ENCODE measurements at regions not wholly inside any gene's neighbourhood (a gene's known extent, or its start where the extent isn't known, plus 50 kb on each side); places are given as distances from the start of the nearest gene placed in this dataset.
"Not testable (repeated sequence)": the region's sequence is repeated elsewhere in the genome, so short reads cannot be mapped to it uniquely, and the experiment has no call there.

DNA sequence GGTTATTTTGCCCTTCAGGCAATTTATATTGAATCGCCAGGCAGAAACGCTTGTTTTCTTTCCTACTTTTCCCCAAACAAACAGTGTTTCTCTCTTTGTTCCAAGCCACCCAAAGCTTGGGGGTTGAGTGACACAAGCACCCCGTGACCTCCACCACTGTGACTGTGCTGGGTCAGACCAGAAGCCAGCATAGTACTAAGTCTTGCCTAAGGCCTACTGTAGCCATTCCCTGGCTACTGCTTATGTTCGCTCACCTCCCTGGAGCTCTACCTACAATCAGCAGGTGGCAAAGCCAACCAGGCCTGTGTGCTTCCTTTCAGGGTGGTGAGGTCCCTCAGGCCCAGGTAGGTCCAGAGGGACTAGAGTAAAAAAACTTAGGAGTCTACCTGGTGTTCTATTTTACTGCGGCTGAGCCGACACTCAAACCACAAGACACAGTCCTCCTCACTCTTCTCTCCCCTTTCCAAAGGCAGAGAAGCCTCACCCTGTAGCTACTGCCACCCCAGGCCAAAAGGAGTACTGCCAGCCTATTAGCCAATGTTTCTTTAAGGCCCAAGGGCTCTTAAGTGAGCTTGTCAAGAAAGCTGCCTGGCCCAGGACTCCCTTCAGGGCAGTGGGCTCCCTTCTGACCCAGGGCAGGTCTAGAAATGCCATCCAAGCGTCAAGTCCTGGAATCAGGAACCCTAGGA is 411.8 kb upstream of the MIS18BP1 start:
- TF ChIP-seq CTCF (conservative IDR thresholded peaks at IDR 0.05; ENCODE audit: low read depth, low read length), result peak; percentile 31

DNA sequence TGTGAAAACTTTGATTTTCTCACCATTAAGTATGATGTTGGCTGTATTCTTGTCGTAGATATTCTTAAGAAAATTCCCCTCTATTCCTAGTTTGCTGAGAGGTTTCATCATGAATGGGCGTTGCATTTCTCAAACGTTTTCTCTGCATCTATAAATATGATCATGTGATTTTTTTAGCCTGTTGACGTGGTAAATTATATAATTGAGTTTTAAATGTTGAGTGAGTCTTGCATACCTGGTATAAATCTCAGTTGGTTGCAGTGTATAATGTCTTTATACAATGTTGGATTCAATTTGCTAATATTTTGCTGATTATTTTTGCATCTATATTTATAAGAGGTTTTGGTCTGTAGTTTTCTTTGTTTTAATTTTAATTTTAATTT is 405.9 kb upstream of the MIS18BP1 start:
- no peak for TF ChIP-seq CTCF (conservative IDR thresholded peaks at IDR 0.05; ENCODE audit: low read depth, low read length)
- no peak for DNase-seq (ENCODE audit: low read depth)
- no peak overlapping the region for H3K4me3 ChIP-seq (ENCODE audit: low read length)

More for the DNA sequence above, 411.8 kb upstream of the MIS18BP1 start:
- no peak overlapping the region for H3K4me3 ChIP-seq (ENCODE audit: low read length)
- DNase-seq (ENCODE audit: low read depth), result no peak

GRCh38 chr14:45658226-45658916 is 405.4 kb upstream of the MIS18BP1 start:
- no peak for DNase-seq (ENCODE audit: low read depth)
- TF ChIP-seq CTCF (conservative IDR thresholded peaks at IDR 0.05; ENCODE audit: low read depth, low read length), result no peak
- no peak overlapping the region for H3K4me3 ChIP-seq (ENCODE audit: low read length)

DNA sequence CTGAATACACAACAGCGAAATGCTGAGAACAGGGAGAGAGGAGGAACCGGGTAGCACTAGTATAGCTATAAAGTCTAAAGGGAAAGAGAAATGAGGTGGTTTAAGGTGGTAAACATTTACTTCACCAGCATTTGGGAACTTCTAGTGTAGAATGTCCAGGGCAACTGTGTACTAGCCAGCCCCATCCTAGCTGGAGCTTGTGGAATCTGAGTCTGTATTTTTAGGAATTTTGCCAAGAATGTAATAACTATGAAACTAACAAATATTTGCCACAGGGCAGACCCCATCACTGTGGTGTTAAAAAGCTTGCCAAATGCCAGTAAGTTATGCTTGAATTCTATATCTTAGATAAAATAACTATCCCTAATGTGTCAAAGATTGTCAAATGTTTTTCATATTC is 398.9 kb upstream of the MIS18BP1 start:
- peak; percentile 47 for DNase-seq (ENCODE audit: low read depth)
- TF ChIP-seq CTCF (conservative IDR thresholded peaks at IDR 0.05; ENCODE audit: low read depth, low read length), result no peak
- H3K4me3 ChIP-seq (ENCODE audit: low read length), result no peak overlapping the region

- no peak for TF ChIP-seq CTCF (conservative IDR thresholded peaks at IDR 0.05; ENCODE audit: low read depth, low read length)
- DNase-seq (ENCODE audit: low read depth), result no peak
- no peak overlapping the region for H3K4me3 ChIP-seq (ENCODE audit: low read length)
Observed at GRCh38 chr14:45650754-45651153, 397.8 kb upstream of the MIS18BP1 start.

- no peak overlapping the region for H3K4me3 ChIP-seq (ENCODE audit: low read length)
- TF ChIP-seq CTCF (conservative IDR thresholded peaks at IDR 0.05; ENCODE audit: low read depth, low read length), result no peak
- no peak for DNase-seq (ENCODE audit: low read depth)
Observed at GRCh38 chr14:45649051-45649450, 396.0 kb upstream of the MIS18BP1 start.

GRCh38 chr14:45641541-45641940 is 388.5 kb upstream of the MIS18BP1 start:
- no peak for TF ChIP-seq CTCF (conservative IDR thresholded peaks at IDR 0.05; ENCODE audit: low read depth, low read length)
- no peak for DNase-seq (ENCODE audit: low read depth)

DNA sequence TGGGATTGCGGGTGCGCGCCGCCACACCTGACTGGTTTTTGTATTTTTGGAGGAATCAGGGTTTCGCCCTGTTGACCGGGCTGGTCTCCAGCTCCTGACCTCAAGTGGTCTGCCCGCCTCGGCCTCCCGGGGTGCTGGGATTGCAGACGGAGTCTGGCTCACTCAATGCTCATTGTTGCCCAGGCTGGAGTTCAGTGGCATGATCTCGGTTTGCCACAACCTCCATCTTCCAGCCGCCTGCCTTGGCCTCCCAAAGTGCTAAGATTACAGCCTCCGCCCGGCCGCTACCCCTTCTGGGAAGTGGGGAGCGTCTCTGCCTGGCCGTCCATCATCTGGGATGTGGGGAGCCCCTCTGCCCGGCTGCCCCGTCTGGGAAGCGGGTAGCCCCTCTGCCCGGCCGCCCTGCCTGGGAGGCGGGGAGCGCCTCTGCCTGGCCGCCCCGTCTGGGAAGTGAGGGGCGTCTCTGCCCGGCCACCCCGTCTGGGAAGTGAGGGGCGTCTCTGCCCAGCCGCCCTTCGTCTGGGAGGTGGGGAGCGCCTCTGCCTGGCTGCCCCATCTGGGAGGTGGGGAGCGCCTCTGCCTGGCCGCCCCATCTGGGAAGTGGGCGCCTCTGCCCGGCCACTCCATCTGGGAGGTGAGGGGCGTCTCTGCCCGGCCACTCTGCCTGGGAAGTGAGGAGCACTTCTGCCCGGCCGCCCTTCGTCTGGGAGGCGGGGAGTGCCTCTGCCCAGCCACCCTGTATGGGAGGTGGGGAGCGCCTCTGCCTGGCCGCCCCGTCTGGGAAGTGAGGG is 381.8 kb upstream of the MIS18BP1 start:
- not testable (repeated sequence) for DNase-seq (ENCODE audit: low read depth); H3K4me3 ChIP-seq (ENCODE audit: low read length)

More at GRCh38 chr14:45641541-45641940, 388.5 kb upstream of the MIS18BP1 start:
- no peak overlapping the region for H3K4me3 ChIP-seq (ENCODE audit: low read length)
